GM18868 (cell line): ENCODE measurements at regions not wholly inside any gene's neighbourhood (a gene's known extent, or its start where the extent isn't known, plus 50 kb on each side); places are given as distances from the start of the nearest gene placed in this dataset.
"Not testable (repeated sequence)": the region's sequence is repeated elsewhere in the genome, so short reads cannot be mapped to it uniquely, and the experiment has no call there.

Source experiments
- ATAC-seq: cut with Tn5 transposase; IDR thresholded peaks from one replicate; pipeline ENCODE4 v1.9.1; 2021; ENCODE audit warnings: mild to moderate bottlenecking, moderate library complexity; ENCODE audit not compliant: unreplicated experiment

- ATAC-seq = no peak
These were observed 52.1 kb downstream of the CARTPT start for GRCh38 chr5:71771191-71771590.

- no peak for ATAC-seq
These were observed 59.7 kb downstream of the CARTPT start for GRCh38 chr5:71778678-71779276.

DNA sequence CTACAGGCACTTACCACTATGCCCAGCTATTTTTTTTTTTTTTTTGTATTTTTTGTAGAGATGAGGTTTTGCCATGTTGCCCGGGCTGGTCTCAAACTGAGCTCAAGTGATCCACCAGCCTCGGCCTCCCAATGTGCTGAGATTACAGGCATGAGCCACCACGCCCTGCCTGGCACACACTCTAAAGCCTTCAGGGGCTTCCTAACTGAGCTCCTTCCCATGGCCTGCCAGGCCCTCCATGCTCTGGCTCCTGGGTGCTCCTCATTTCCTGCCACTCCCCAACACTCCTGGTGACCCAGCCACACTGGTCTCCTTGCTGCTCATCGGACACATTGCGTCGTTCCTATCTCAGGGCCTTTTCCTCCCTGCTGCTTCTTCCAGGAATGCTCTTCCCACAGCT is 61.5 kb downstream of the CARTPT start:
- ATAC-seq = no peak

- peak; percentile 60 for ATAC-seq
These were observed 63.3 kb downstream of the CARTPT start for GRCh38 chr5:71782393-71782770.

DNA sequence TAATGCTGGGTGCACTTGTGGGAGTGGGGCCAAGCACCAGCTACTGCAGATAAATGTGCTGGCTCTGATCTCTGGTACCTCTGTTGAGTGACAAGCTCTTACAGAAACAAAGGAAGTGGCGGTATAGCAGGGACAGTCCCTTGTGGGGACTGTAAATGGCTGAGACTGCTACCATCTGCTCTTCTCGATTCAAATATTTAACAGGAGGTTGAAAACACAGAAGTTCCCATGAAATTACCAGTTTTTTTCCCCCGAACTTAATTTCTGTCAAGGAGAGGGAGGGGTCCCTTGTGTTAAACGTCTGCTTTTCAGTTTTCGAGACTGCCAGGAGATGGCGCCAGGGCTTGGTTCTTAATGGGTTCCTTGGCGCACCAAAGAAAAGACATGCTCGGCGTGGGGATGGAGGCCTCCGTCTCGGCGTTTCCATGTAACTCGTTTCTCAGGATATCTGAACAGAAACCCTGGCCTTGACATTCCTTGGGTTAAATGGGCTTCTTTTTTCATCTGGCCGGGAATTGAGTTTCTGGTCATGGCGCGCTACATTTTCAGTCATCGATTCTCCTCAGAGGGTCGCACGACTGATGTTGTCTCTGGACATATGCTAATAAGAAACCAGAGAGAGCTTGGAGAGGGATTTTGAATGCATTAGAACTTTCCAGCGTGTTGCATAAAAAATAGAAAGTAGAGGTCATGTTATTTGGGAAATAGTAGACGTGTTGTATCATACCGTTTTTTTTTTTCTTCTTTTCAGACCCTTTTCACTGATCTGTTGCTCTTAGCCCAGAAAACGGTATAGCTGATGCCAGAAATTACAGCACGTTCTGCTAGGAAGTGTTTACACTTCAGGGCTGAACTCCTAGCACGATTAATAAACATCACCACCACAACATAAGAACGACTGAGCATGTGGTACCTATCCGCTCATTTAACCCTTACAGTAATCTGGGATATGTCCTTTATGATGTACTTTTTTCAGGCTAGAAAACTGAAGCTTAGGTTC is 64.0 kb downstream of the CARTPT start:
- peak; percentile 93 for ATAC-seq

GRCh38 chr5:71783891-71784290 is 64.8 kb downstream of the CARTPT start:
- no peak for ATAC-seq

DNA sequence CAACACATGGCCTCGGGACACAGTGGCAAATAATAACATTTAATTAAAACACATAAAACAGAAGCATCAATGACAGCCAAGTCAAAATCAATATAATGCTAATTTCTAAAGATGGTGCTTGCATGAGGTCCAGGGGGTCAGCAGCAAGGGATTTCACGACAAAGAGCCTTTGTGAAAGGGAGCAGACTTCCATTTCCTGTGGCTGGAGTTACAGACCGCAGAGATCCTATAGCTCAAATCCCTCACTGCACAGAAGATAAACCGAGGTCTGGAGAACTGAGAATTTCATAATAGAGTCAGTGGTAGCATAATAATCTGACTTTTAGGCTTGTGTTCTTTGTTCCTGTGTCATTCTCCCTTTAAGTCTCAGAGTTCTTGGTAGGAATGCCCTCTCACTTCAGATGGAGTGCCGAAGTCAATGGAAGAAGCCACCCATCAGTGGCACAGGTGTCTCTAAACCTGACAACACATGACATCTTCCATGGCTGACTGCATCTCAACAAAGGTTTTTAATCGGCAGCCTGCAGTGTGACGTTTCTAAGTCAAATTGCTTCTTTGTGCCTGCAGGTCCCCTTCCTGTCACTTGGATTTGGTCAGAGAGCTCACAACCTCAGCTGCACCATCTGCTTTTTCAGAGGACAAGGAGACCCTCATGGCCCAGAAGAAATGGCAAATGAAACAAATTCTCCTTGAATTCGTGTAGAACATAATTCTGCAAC is 67.4 kb downstream of the CARTPT start:
- ATAC-seq = no peak

GRCh38 chr5:71788794-71789193 is 69.7 kb downstream of the CARTPT start:
- no peak for ATAC-seq

DNA sequence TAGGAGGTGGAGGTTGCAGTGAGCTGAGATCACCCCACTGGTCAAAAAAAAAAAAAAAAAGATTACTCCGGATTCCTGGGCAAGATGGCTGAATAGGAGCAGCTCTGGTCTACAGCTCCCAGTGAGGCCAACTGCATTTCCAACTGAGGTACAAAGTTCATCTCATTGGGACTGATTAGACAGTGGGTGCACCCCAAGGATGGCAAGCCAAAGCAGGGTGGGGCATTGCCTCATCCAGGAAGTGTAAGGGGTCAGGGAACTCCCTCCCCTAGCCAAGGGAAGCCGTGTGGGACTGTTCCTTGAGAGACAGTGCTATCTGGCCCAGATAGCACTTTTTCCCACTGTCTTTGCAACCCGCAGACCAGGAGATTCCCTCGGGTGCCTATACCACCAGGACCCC is 70.7 kb downstream of the CARTPT start:
- no peak for ATAC-seq

- no peak for ATAC-seq
These were observed 71.4 kb downstream of the CARTPT start for GRCh38 chr5:71790433-71790832.

- not testable (repeated sequence) for ATAC-seq
These were observed 73.0 kb downstream of the CARTPT start for GRCh38 chr5:71792041-71792440.

DNA sequence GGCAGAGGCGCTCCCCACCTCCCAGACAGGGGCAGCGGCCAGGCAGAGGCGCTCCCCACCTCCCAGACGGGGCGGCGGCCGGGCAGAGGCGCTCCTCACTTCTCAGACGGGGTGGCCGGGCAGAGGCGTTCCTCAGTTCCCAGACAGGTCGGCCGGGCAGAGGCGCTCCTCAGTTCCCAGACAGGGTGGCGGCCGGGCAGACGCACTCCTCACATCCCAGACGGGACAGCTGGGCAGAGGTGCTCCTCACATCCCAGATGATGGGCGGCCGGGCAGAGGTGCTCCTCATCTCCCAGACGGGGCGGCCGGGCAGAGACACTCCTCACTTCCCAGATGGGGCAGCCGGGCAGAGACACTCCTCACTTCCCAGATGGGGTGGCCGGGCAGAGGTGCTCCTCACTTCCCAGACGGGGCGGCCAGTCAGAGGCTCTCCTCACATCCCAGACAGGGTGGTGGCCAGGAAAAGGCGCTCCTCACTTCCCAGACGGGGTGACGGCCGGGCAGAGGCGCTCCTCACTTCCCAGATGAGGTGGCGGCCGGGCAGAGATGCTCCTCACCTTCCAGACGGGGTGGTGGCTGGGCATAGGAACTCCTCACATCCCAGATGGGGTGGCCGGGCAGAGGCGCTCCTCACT is 75.1 kb downstream of the CARTPT start:
- no peak for ATAC-seq

DNA sequence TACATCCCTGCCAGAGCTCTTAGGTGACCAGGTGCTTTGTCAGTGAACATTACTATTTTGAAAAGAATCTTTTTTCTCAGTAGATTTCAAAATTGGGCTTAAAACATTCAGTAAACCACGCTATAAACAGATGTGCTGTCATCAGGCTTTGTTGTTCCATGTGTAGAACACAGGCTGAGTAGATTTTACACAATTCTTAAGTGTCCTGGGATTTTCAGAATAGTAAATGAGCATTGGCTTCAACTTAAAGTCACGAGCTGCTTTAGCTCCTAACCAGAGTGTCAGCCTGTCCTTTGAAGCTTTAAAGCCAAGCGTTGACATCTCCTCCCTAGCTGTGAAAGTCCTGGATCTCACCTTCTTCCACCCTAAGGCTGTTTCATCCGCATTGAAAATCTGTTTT is 83.6 kb downstream of the CARTPT start:
- no peak for ATAC-seq

DNA sequence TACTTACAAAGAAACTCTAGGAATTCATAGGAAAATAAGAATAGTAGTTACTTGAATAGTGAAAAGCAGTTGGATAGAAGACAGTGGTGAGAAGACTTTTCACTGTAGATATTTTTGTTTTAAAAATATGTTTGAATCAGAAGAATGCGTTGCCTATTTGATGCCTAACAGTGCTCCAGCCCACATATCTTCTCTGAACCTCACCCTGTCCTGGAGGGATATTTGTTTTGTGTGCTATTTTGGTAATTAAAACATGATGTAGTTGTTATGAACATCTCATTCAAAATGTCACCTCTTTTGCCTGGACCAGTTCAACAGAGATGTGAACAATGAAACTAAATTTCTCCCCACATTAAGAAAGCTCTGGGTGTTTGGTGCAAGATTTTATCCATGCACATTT is 87.6 kb downstream of the CARTPT start:
- no peak for ATAC-seq

DNA sequence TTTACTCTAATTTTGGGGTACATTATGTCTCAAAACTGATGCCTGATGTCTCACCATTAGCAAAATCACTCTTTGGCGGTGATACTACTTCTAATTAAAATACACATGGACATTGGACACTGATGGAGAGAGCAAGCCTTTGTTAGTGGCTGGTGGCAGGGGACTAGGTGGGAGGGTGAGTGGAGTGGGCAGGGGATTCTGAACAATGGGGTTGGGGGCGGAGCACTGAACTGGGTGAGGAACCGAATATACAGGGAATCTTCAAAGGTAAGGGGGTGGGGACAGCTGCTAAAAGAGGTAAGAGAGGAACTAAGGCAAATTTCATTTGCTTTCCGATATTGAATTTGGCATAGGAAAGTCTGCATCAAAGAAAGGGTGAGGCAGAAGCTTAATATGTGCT is 88.8 kb downstream of the CARTPT start:
- ATAC-seq = no peak

- ATAC-seq = no peak
These were observed 90.4 kb downstream of the CARTPT start for GRCh38 chr5:71809446-71809845.

- no peak for ATAC-seq
These were observed 90.9 kb downstream of the CARTPT start for GRCh38 chr5:71810023-71810422.

- no peak for ATAC-seq
These were observed 91.6 kb downstream of the CARTPT start for GRCh38 chr5:71810471-71811195.

GRCh38 chr5:71811779-71812178 is 92.7 kb downstream of the CARTPT start:
- no peak for ATAC-seq

- ATAC-seq = no peak
These were observed 97.2 kb downstream of the CARTPT start for GRCh38 chr5:71816307-71816706.

- ATAC-seq = no peak
These were observed 98.8 kb downstream of the CARTPT start for GRCh38 chr5:71817891-71818290.
